HuH-7 (cell line): ENCODE measurements at regions not wholly inside any gene's neighbourhood (a gene's known extent, or its start where the extent isn't known, plus 50 kb on each side); places are given as distances from the start of the nearest gene placed in this dataset.

Experiments used
- DNase-seq: peaks from one replicate; pipeline ENCODE4 v3.0.0; 2011; ENCODE audit warnings: low spot score

GRCh38 chr4:123323998-123324397, 72.6 kb upstream of the SPRY1 start:
- no peak for DNase-seq

- DNase-seq, result no peak
These were observed 71.3 kb upstream of the SPRY1 start for GRCh38 chr4:123325241-123325681.

GRCh38 chr4:123327346-123327745, 69.2 kb upstream of the SPRY1 start:
- DNase-seq, result no peak

- no peak for DNase-seq
These were observed 68.7 kb upstream of the SPRY1 start for GRCh38 chr4:123327846-123328429.

- no peak for DNase-seq
These were observed 57.9 kb upstream of the SPRY1 start for GRCh38 chr4:123338715-123339114.

- DNase-seq, result no peak
These were observed 56.9 kb upstream of the SPRY1 start for GRCh38 chr4:123339507-123340380.

GRCh38 chr4:123340381-123340701, 56.3 kb upstream of the SPRY1 start:
- DNase-seq, result no peak

GRCh38 chr4:123342498-123342897, 54.1 kb upstream of the SPRY1 start:
- DNase-seq, result no peak

GRCh38 chr4:123343400-123344041, 53.1 kb upstream of the SPRY1 start:
- no peak for DNase-seq

- DNase-seq, result no peak
These were observed 51.3 kb upstream of the SPRY1 start for GRCh38 chr4:123345137-123345934.

- no peak for DNase-seq
These were observed 50.7 kb upstream of the SPRY1 start for GRCh38 chr4:123345935-123346300.

- no peak for DNase-seq
These were observed 50.2 kb upstream of the SPRY1 start for GRCh38 chr4:123346330-123346940.
